ENCODE measurements at regions not wholly inside any gene's neighbourhood (a gene's known extent, or its start where the extent isn't known, plus 50 kb on each side); places are given as distances from the start of the nearest gene placed in this dataset.
"Not testable (repeated sequence)": the region's sequence is repeated elsewhere in the genome, so short reads cannot be mapped to it uniquely, and the experiment has no call there.

GRCh38 chr1:219710529-219711194 lies 97.8 kb upstream of the ZC3H11B start:
- Histone ChIP-seq H3K36me3 (ENCODE audit: control insufficient read depth in 4 of 4, insufficient read depth in 4 of 4, low read length in 4 of 4) (no peaks in the 10 kb centered on the region), H3K27ac (ENCODE audit: low read depth in 1 of 2, low read length in 1 of 2) (no peak overlapping the region), H3K4me3 (no peak overlapping the region), H3K27me3 (ENCODE audit: control insufficient read depth in 3 of 3, insufficient read depth in 3 of 3, low read length in 2 of 3) (no peaks in the 10 kb centered on the region), H3K9ac (ENCODE audit: insufficient read depth in 1 of 2, low read length in 2 of 2) (no peak overlapping the region), H3K9me3 (ENCODE audit: control insufficient read depth in 4 of 4, insufficient read depth in 3 of 4, low read length in 3 of 4) (no peaks in the 10 kb centered on the region), H3K4me1 (ENCODE audit: control insufficient read depth in 5 of 5, insufficient read depth in 5 of 5, low read length in 5 of 5) (peaks cover 0 to 6% (median 0%) of the 10 kb centered on the region in 5 donors)
- DNase-seq (no peak), ATAC-seq (ENCODE audit: insufficient read depth, low FRiP score) (no peak)
- no peak for TF ChIP-seq CTCF (IDR thresholded peaks at IDR 0.05; ENCODE audit: control extremely low read depth, extremely low read depth)
- 93 to 95% methylated on average over 6 of the region's 6 CpGs for WGBS, 2 donors

- WGBS, 2 donors, result 75 to 82% methylated on average over 6 of the region's 6 CpGs
- Histone ChIP-seq H3K4me1 (ENCODE audit: control insufficient read depth in 5 of 5, insufficient read depth in 5 of 5, low read length in 5 of 5) (peaks cover 0 to 6% (median 0%) of the 10 kb centered on the region in 5 donors), H3K27me3 (ENCODE audit: control insufficient read depth in 3 of 3, insufficient read depth in 3 of 3, low read length in 2 of 3) (no peaks in the 10 kb centered on the region), H3K9me3 (ENCODE audit: control insufficient read depth in 4 of 4, insufficient read depth in 3 of 4, low read length in 3 of 4) (no peaks in the 10 kb centered on the region), H3K27ac (ENCODE audit: low read depth in 1 of 2, low read length in 1 of 2) (no peak overlapping the region), H3K4me3 (no peak overlapping the region), H3K9ac (ENCODE audit: insufficient read depth in 1 of 2, low read length in 2 of 2) (no peak overlapping the region), H3K36me3 (ENCODE audit: control insufficient read depth in 4 of 4, insufficient read depth in 4 of 4, low read length in 4 of 4) (no peaks in the 10 kb centered on the region)
- DNase-seq (no peak), ATAC-seq (ENCODE audit: insufficient read depth, low FRiP score) (no peak)
- TF ChIP-seq CTCF (IDR thresholded peaks at IDR 0.05; ENCODE audit: control extremely low read depth, extremely low read depth), result no peak
These were observed 96.1 kb upstream of the ZC3H11B start for GRCh38 chr1:219708919-219709543.

GRCh38 chr1:219707885-219708284 lies 95.0 kb upstream of the ZC3H11B start:
- H3K27me3 ChIP-seq (ENCODE audit: control insufficient read depth in 3 of 3, insufficient read depth in 3 of 3, low read length in 2 of 3); H3K36me3 ChIP-seq (ENCODE audit: control insufficient read depth in 4 of 4, insufficient read depth in 4 of 4, low read length in 4 of 4); H3K9me3 ChIP-seq (ENCODE audit: control insufficient read depth in 4 of 4, insufficient read depth in 3 of 4, low read length in 3 of 4); H3K27ac ChIP-seq (ENCODE audit: low read depth in 1 of 2, low read length in 1 of 2); DNase-seq; ATAC-seq (ENCODE audit: insufficient read depth, low FRiP score); H3K4me3 ChIP-seq; H3K9ac ChIP-seq (ENCODE audit: insufficient read depth in 1 of 2, low read length in 2 of 2); H3K4me1 ChIP-seq (ENCODE audit: control insufficient read depth in 5 of 5, insufficient read depth in 5 of 5, low read length in 5 of 5): not testable (repeated sequence)
- 83 to 90% methylated on average over 1 of the region's 1 CpG for WGBS, 2 donors

GRCh38 chr1:219704331-219704730 lies 91.4 kb upstream of the ZC3H11B start:
- H3K4me3 ChIP-seq; H3K27me3 ChIP-seq (ENCODE audit: control insufficient read depth in 3 of 3, insufficient read depth in 3 of 3, low read length in 2 of 3); H3K36me3 ChIP-seq (ENCODE audit: control insufficient read depth in 4 of 4, insufficient read depth in 4 of 4, low read length in 4 of 4); H3K4me1 ChIP-seq (ENCODE audit: control insufficient read depth in 5 of 5, insufficient read depth in 5 of 5, low read length in 5 of 5); H3K9me3 ChIP-seq (ENCODE audit: control insufficient read depth in 4 of 4, insufficient read depth in 3 of 4, low read length in 3 of 4); H3K27ac ChIP-seq (ENCODE audit: low read depth in 1 of 2, low read length in 1 of 2); ATAC-seq (ENCODE audit: insufficient read depth, low FRiP score); H3K9ac ChIP-seq (ENCODE audit: insufficient read depth in 1 of 2, low read length in 2 of 2): not testable (repeated sequence)
- 63 to 79% methylated on average over 3 of the region's 3 CpGs for WGBS, 2 donors
- peak in 2 of 3 donors; percentile 26 to 58 for DNase-seq
